Liver (tissue), 8 donors: ENCODE measurements at regions not wholly inside any gene's neighbourhood (a gene's known extent, or its start where the extent isn't known, plus 50 kb on each side); places are given as distances from the start of the nearest gene placed in this dataset.

Experiments used
- DNase-seq: peaks from one replicate; pipeline ENCODE4 v3.0.0-alpha.2; 2017; ENCODE audit warnings: low spot score
- H3K27ac ChIP-seq, 2 donors: one replicate each; pipeline ENCODE4 v1.7.0; 2013; ENCODE audit warnings: inconsistent platforms in 2 of 2, low read length in 2 of 2, control low read depth in 1 of 2, low read depth in 1 of 2, mild to moderate bottlenecking in 1 of 2
- H3K27me3 ChIP-seq, 4 donors: one replicate each; pipeline versions ENCODE4 v1.6.1 to v1.7.0; 2013; ENCODE audit warnings: low read length in 3 of 4, inconsistent platforms in 1 of 4, mild to moderate bottlenecking in 1 of 4, moderate library complexity in 1 of 4; ENCODE audit not compliant: control insufficient read depth in 4 of 4, insufficient read depth in 4 of 4
- H3K36me3 ChIP-seq, 4 donors: one replicate each; pipeline versions ENCODE4 v1.6.1 to v1.7.0; 2013; ENCODE audit warnings: low read length in 3 of 4, mild to moderate bottlenecking in 3 of 4, low read depth in 1 of 4, moderate library complexity in 1 of 4; ENCODE audit not compliant: control insufficient read depth in 4 of 4, insufficient read depth in 3 of 4
- H3K4me1 ChIP-seq, 4 donors: one replicate each; pipeline versions ENCODE4 v1.6.1 to v1.7.0; 2013; ENCODE audit warnings: low read length in 3 of 4, mild to moderate bottlenecking in 3 of 4, moderate library complexity in 1 of 4; ENCODE audit not compliant: control insufficient read depth in 4 of 4, insufficient read depth in 4 of 4
- H3K4me3 ChIP-seq, 3 donors: one replicate each; pipeline versions ENCODE4 v1.6.1 to v1.7.0; 2013; ENCODE audit warnings: low read length in 3 of 3, control low read depth in 1 of 3, low read depth in 1 of 3, mild to moderate bottlenecking in 1 of 3
- H3K9ac ChIP-seq, 2 donors: one replicate each; pipeline ENCODE4 v1.7.0; 2013; ENCODE audit warnings: low read length in 2 of 2, mild to moderate bottlenecking in 2 of 2, moderate library complexity in 2 of 2, control low read depth in 1 of 2, low read depth in 1 of 2
- H3K9me3 ChIP-seq, 4 donors: one replicate each; pipeline versions ENCODE4 v1.6.1 to v1.7.0; 2013; ENCODE audit warnings: low read length in 3 of 4; ENCODE audit not compliant: control insufficient read depth in 4 of 4
- ATF3 ChIP-seq: IDR thresholded peaks from 2 replicates; pipeline ENCODE4 v1.6.1; 2016; ENCODE audit warnings: antibody characterized with exemption
- CTCF ChIP-seq: fragments of 150-350 bp; IDR thresholded peaks from 2 replicates; pipeline ENCODE4 v1.5.1; 2017; ENCODE audit warnings: improper control_type of control experiment, low read depth, low read length; ENCODE audit not compliant: missing input control
- EGR1 ChIP-seq, 2 donors: IDR thresholded peaks; 2 replicates each; pipeline ENCODE4 v1.6.1; 2016 to 2018; ENCODE audit warnings: antibody characterized with exemption in 2 of 2, low read depth in 2 of 2
- FOXA1 ChIP-seq: IDR thresholded peaks from 2 replicates; pipeline ENCODE4 v1.6.1; 2016; ENCODE audit warnings: antibody characterized with exemption
- FOXA2 ChIP-seq: IDR thresholded peaks from 2 replicates; pipeline ENCODE4 v1.6.1; 2016; ENCODE audit warnings: antibody characterized with exemption
- GABPA ChIP-seq, 2 donors: IDR thresholded peaks in 1 of 2; conservative IDR thresholded peaks in 1 of 2; 2 replicates each; pipeline ENCODE4 v1.6.1; 2016; ENCODE audit warnings: antibody characterized with exemption in 2 of 2, mild to moderate bottlenecking in 1 of 2, moderate library complexity in 1 of 2
- HNF4A ChIP-seq, 2 donors: conservative IDR thresholded peaks; 2 replicates each; pipeline ENCODE4 v1.6.1; 2016; ENCODE audit warnings: antibody characterized with exemption in 2 of 2, mild to moderate bottlenecking in 2 of 2
- HNF4G ChIP-seq: IDR thresholded peaks from 2 replicates; pipeline ENCODE4 v1.6.1; 2016; ENCODE audit warnings: antibody characterized with exemption
- JUND ChIP-seq, 2 donors: IDR thresholded peaks; 2 replicates each; pipeline ENCODE4 v1.6.1; 2016; ENCODE audit warnings: antibody characterized with exemption in 2 of 2
- MAX ChIP-seq: IDR thresholded peaks from 2 replicates; pipeline ENCODE4 v1.6.1; 2016; ENCODE audit warnings: antibody characterized with exemption
- NR2F2 ChIP-seq: IDR thresholded peaks from 2 replicates; pipeline ENCODE4 v1.6.1; 2016; ENCODE audit warnings: antibody characterized with exemption
- RAD21 ChIP-seq, 2 donors: IDR thresholded peaks; 2 replicates each; pipeline ENCODE4 v1.6.1; 2016; ENCODE audit warnings: antibody characterized with exemption in 2 of 2, mild to moderate bottlenecking in 2 of 2
- RXRA ChIP-seq, 2 donors: IDR thresholded peaks; 2 replicates each; pipeline ENCODE4 v1.6.1; 2017 to 2018; ENCODE audit warnings: antibody characterized with exemption in 2 of 2, mild to moderate bottlenecking in 1 of 2
- SP1 ChIP-seq: IDR thresholded peaks from 2 replicates; pipeline ENCODE4 v1.6.1; 2018; ENCODE audit warnings: antibody characterized with exemption, mild to moderate bottlenecking
- TAF1 ChIP-seq: conservative IDR thresholded peaks from 2 replicates; pipeline ENCODE4 v1.6.1; 2016; ENCODE audit warnings: antibody characterized with exemption, mild to moderate bottlenecking
- YY1 ChIP-seq: IDR thresholded peaks from 2 replicates; pipeline ENCODE4 v1.6.1; 2016; ENCODE audit warnings: antibody characterized with exemption, mild to moderate bottlenecking
- WGBS: extraction: QIAGEN DNeasy Blood & Tissue Kit; methylation state at CpG from one replicate; pipeline ENCODE4 v1.1.7; 2013; 5-methylcytosine and 5-hydroxymethylcytosine counted together
- TF ChIP-seq, protein P1 (sequence below): IDR thresholded peaks from 2 replicates; pipeline ENCODE4 v1.6.1; 2016; ENCODE audit warnings: antibody characterized with exemption, mild to moderate bottlenecking
- TF ChIP-seq, protein P2 (sequence below): IDR thresholded peaks from 2 replicates; pipeline ENCODE4 v1.6.1; 2016; ENCODE audit warnings: antibody characterized with exemption
- donor health status: healthy.
- donor health status: healthy.
- donor health status: healthy.
- donor health status: healthy.
- donor health status: healthy.

DNA sequence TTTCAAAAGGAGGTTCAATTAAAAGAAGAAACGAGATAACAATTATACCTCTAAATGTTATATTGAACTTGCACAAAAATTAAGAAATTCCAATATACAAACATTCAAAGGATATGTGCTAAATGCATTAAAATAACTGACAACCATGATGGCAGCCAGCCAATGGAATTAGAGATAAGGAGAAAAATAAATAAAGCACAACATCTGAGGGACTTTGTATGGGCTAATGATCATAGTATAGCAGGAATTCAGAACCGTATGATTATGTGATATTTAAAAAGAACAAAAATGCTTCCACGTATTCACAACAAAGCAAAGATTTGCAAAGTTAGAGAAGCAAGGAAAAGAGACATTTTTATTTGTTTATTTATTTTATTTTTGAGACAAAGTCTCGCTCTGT is 1103.0 kb downstream of the CBLN2 start (continued):
- TF ChIP-seq GABPA (IDR thresholded peaks at IDR 0.05 in 1 of 2, conservative IDR thresholded peaks at IDR 0.05 in 1 of 2), result no peak

GRCh38 chr18:71437511-71437910 is 1106.6 kb downstream of the CBLN2 start:
- H3K9ac ChIP-seq, result no peak overlapping the region
- H3K27ac ChIP-seq, result no peak overlapping the region
- peaks cover 0 to 2% (median 0%) of the 10 kb centered on the region in 4 donors for H3K27me3 ChIP-seq
- H3K4me1 ChIP-seq, result no peaks in the 10 kb centered on the region
- H3K4me3 ChIP-seq, result no peak overlapping the region
- DNase-seq, result no peak
- WGBS, result 64% methylated on average over 2 of the region's 2 CpGs
- TF ChIP-seq EGR1 (IDR thresholded peaks at IDR 0.05; ENCODE audit: low read depth in 2 of 2) (no peak), JUND (IDR thresholded peaks at IDR 0.05) (no peak), TAF1 (no peak), FOXA2 (no peak), FOXA1 (no peak), MAX (no peak), YY1 (no peak), SP1 (no peak), HNF4A (conservative IDR thresholded peaks at IDR 0.05) (no peak), CTCF (no peak), HNF4G (no peak), ATF3 (no peak), RXRA (IDR thresholded peaks at IDR 0.05) (no peak), GABPA (IDR thresholded peaks at IDR 0.05 in 1 of 2, conservative IDR thresholded peaks at IDR 0.05 in 1 of 2) (no peak), NR2F2 (no peak), RAD21 (IDR thresholded peaks at IDR 0.05) (no peak)
- TF ChIP-seq, protein P1, sequence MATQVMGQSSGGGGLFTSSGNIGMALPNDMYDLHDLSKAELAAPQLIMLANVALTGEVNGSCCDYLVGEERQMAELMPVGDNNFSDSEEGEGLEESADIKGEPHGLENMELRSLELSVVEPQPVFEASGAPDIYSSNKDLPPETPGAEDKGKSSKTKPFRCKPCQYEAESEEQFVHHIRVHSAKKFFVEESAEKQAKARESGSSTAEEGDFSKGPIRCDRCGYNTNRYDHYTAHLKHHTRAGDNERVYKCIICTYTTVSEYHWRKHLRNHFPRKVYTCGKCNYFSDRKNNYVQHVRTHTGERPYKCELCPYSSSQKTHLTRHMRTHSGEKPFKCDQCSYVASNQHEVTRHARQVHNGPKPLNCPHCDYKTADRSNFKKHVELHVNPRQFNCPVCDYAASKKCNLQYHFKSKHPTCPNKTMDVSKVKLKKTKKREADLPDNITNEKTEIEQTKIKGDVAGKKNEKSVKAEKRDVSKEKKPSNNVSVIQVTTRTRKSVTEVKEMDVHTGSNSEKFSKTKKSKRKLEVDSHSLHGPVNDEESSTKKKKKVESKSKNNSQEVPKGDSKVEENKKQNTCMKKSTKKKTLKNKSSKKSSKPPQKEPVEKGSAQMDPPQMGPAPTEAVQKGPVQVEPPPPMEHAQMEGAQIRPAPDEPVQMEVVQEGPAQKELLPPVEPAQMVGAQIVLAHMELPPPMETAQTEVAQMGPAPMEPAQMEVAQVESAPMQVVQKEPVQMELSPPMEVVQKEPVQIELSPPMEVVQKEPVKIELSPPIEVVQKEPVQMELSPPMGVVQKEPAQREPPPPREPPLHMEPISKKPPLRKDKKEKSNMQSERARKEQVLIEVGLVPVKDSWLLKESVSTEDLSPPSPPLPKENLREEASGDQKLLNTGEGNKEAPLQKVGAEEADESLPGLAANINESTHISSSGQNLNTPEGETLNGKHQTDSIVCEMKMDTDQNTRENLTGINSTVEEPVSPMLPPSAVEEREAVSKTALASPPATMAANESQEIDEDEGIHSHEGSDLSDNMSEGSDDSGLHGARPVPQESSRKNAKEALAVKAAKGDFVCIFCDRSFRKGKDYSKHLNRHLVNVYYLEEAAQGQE, result no peak
- TF ChIP-seq, protein P2, sequence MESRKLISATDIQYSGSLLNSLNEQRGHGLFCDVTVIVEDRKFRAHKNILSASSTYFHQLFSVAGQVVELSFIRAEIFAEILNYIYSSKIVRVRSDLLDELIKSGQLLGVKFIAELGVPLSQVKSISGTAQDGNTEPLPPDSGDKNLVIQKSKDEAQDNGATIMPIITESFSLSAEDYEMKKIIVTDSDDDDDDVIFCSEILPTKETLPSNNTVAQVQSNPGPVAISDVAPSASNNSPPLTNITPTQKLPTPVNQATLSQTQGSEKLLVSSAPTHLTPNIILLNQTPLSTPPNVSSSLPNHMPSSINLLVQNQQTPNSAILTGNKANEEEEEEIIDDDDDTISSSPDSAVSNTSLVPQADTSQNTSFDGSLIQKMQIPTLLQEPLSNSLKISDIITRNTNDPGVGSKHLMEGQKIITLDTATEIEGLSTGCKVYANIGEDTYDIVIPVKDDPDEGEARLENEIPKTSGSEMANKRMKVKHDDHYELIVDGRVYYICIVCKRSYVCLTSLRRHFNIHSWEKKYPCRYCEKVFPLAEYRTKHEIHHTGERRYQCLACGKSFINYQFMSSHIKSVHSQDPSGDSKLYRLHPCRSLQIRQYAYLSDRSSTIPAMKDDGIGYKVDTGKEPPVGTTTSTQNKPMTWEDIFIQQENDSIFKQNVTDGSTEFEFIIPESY, result no peak
- no peaks in the 10 kb centered on the region for H3K36me3 ChIP-seq
- no peaks in the 10 kb centered on the region for H3K9me3 ChIP-seq
